NB4 (cell line): ENCODE measurements at regions not wholly inside any gene's neighbourhood (a gene's known extent, or its start where the extent isn't known, plus 50 kb on each side); places are given as distances from the start of the nearest gene placed in this dataset.

Experiments used
- MYC ChIP-seq: IDR thresholded peaks from 2 replicates; pipeline ENCODE4 v1.6.1; 2011; ENCODE audit warnings: low read depth, low read length
- POLR2A ChIP-seq: IDR thresholded peaks from 2 replicates; pipeline ENCODE4 v1.6.1; 2011; ENCODE audit warnings: mild to moderate bottlenecking; ENCODE audit not compliant: insufficient read length; ENCODE audit errors: extremely low read depth
- TF ChIP-seq, protein P1 (sequence below): IDR thresholded peaks from one replicate; pipeline ENCODE4 v1.5.1; 2012; ENCODE audit warnings: low read depth, low read length

DNA sequence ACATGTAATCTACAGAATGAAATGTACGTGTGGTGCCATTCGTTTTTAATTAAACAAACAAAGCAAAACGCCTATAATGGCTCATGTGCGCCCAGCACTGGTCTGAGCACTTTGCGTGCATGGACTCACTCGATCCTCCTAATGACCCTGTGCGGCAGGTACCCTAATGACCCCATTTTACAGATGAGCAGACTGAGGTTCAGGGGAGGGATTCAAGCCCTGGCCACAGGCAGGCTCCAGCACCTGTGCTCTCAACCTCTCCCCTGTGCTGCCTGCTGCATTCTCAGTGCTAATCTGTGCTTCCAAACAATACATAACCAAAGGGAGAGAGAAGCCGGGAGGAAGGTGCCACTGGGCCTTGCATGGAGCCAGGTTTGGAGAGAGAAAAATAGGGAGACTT, 124.2 kb upstream of the ZBTB40 start:
- TF ChIP-seq, protein P1, sequence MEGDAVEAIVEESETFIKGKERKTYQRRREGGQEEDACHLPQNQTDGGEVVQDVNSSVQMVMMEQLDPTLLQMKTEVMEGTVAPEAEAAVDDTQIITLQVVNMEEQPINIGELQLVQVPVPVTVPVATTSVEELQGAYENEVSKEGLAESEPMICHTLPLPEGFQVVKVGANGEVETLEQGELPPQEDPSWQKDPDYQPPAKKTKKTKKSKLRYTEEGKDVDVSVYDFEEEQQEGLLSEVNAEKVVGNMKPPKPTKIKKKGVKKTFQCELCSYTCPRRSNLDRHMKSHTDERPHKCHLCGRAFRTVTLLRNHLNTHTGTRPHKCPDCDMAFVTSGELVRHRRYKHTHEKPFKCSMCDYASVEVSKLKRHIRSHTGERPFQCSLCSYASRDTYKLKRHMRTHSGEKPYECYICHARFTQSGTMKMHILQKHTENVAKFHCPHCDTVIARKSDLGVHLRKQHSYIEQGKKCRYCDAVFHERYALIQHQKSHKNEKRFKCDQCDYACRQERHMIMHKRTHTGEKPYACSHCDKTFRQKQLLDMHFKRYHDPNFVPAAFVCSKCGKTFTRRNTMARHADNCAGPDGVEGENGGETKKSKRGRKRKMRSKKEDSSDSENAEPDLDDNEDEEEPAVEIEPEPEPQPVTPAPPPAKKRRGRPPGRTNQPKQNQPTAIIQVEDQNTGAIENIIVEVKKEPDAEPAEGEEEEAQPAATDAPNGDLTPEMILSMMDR: no peak
- no peak for TF ChIP-seq POLR2A
- TF ChIP-seq MYC: no peak
